ENCODE measurements at regions not wholly inside any gene's neighbourhood (a gene's known extent, or its start where the extent isn't known, plus 50 kb on each side); places are given as distances from the start of the nearest gene placed in this dataset.

GRCh38 chr11:11107076-11107723, 245.8 kb downstream of the CSNK2A3 start:
- Mint-ChIP-seq H3K4me1 (no peaks in the 10 kb centered on the region), H3K27ac (no peak overlapping the region), H3K9me3 (no peaks in the 10 kb centered on the region), H3K27me3 (peaks cover 7% of the 10 kb centered on the region), H3K4me3 (no peak overlapping the region), H3K36me3 (ENCODE audit: low read depth) (no peaks in the 10 kb centered on the region)
- no peak for DNase-seq
- POLR2A ChIA-PET: no interaction called here
- CTCF ChIA-PET: no interaction called here

GRCh38 chr11:11105361-11105760, 247.5 kb upstream of the ZBED5 start:
- Mint-ChIP-seq H3K4me3 (no peak overlapping the region), H3K4me1 (no peaks in the 10 kb centered on the region), H3K27ac (no peak overlapping the region), H3K27me3 (peaks cover 5% of the 10 kb centered on the region), H3K36me3 (ENCODE audit: low read depth) (no peaks in the 10 kb centered on the region), H3K9me3 (no peaks in the 10 kb centered on the region)
- DNase-seq: no peak
- ChIA-PET POLR2A (no interaction called here), CTCF (no interaction called here)

- Mint-ChIP-seq H3K27ac (no peak overlapping the region), H3K27me3 (peaks cover 4% of the 10 kb centered on the region), H3K4me1 (no peaks in the 10 kb centered on the region), H3K36me3 (ENCODE audit: low read depth) (no peaks in the 10 kb centered on the region), H3K4me3 (no peak overlapping the region), H3K9me3 (peaks cover 3% of the 10 kb centered on the region)
- no peak for DNase-seq
- POLR2A ChIA-PET: no interaction called here
- CTCF ChIA-PET: no interaction called here
Measured at GRCh38 chr11:11095831-11096723, 238.2 kb upstream of the ZBED5 start.

- Mint-ChIP-seq H3K36me3 (ENCODE audit: low read depth) (no peaks in the 10 kb centered on the region), H3K9me3 (peaks cover 6% of the 10 kb centered on the region), H3K4me3 (no peak overlapping the region), H3K27ac (no peak overlapping the region), H3K27me3 (no peaks in the 10 kb centered on the region), H3K4me1 (no peaks in the 10 kb centered on the region)
- no peak for DNase-seq
- ChIA-PET POLR2A (no interaction called here), CTCF (no interaction called here)
Measured at GRCh38 chr11:11090495-11090894, 232.6 kb upstream of the ZBED5 start.

- Mint-ChIP-seq H3K27me3 (peaks cover under 1% of the 10 kb centered on the region), H3K4me1 (no peaks in the 10 kb centered on the region), H3K27ac (no peak overlapping the region), H3K4me3 (no peak overlapping the region), H3K36me3 (ENCODE audit: low read depth) (no peaks in the 10 kb centered on the region), H3K9me3 (peaks cover 6% of the 10 kb centered on the region)
- ChIA-PET CTCF (no interaction called here), POLR2A (no interaction called here)
- no peak for DNase-seq
Measured at GRCh38 chr11:11089805-11090204, 232.0 kb upstream of the ZBED5 start.

- H3K4me1 Mint-ChIP-seq: no peaks in the 10 kb centered on the region
- no peak for DNase-seq
- H3K9me3 Mint-ChIP-seq: peaks cover 3% of the 10 kb centered on the region
- no peaks in the 10 kb centered on the region for H3K36me3 Mint-ChIP-seq (ENCODE audit: low read depth)
- H3K27me3 Mint-ChIP-seq: peaks cover 4% of the 10 kb centered on the region
- no peak overlapping the region for H3K27ac Mint-ChIP-seq
- POLR2A ChIA-PET: no interaction called here
- CTCF ChIA-PET: no interaction called here
- no peak overlapping the region for H3K4me3 Mint-ChIP-seq
Measured at GRCh38 chr11:11086979-11087378, 229.1 kb upstream of the ZBED5 start.

GRCh38 chr11:11085580-11085979, 227.7 kb upstream of the ZBED5 start:
- Mint-ChIP-seq H3K9me3 (peaks cover 3% of the 10 kb centered on the region), H3K27me3 (peaks cover 4% of the 10 kb centered on the region), H3K27ac (no peak overlapping the region), H3K4me3 (no peak overlapping the region), H3K36me3 (ENCODE audit: low read depth) (no peaks in the 10 kb centered on the region), H3K4me1 (no peaks in the 10 kb centered on the region)
- CTCF ChIA-PET: interaction anchor here (0.8 kb wide), 1 partner anchor 14 kb away, joined by 3 read pairs; no protein-coding TSS in a partner anchor
- POLR2A ChIA-PET: no interaction called here
- DNase-seq: no peak

GRCh38 chr11:11084337-11084736, 226.5 kb upstream of the ZBED5 start:
- H3K9me3 Mint-ChIP-seq: peaks cover 2% of the 10 kb centered on the region
- ChIA-PET POLR2A (no interaction called here), CTCF (no interaction called here)
- no peaks in the 10 kb centered on the region for H3K36me3 Mint-ChIP-seq (ENCODE audit: low read depth)
- no peak overlapping the region for H3K4me3 Mint-ChIP-seq
- H3K4me1 Mint-ChIP-seq: no peaks in the 10 kb centered on the region
- H3K27me3 Mint-ChIP-seq: peaks cover 6% of the 10 kb centered on the region
- no peak for DNase-seq
- H3K27ac Mint-ChIP-seq: no peak overlapping the region

GRCh38 chr11:11083441-11083840, 225.6 kb upstream of the ZBED5 start:
- Mint-ChIP-seq H3K9me3 (no peaks in the 10 kb centered on the region), H3K4me1 (no peaks in the 10 kb centered on the region), H3K4me3 (no peak overlapping the region), H3K27me3 (peaks cover 6% of the 10 kb centered on the region), H3K36me3 (ENCODE audit: low read depth) (no peaks in the 10 kb centered on the region), H3K27ac (no peak overlapping the region)
- ChIA-PET CTCF (no interaction called here), POLR2A (no interaction called here)
- no peak for DNase-seq

- Mint-ChIP-seq H3K9me3 (no peaks in the 10 kb centered on the region), H3K4me3 (no peak overlapping the region), H3K27ac (no peak overlapping the region), H3K36me3 (ENCODE audit: low read depth) (no peaks in the 10 kb centered on the region), H3K4me1 (no peaks in the 10 kb centered on the region), H3K27me3 (peaks cover 6% of the 10 kb centered on the region)
- POLR2A ChIA-PET: no interaction called here
- CTCF ChIA-PET: no interaction called here
- no peak for DNase-seq
Measured at GRCh38 chr11:11082646-11083045, 224.8 kb upstream of the ZBED5 start.

GRCh38 chr11:11081776-11082175, 223.9 kb upstream of the ZBED5 start:
- Mint-ChIP-seq H3K27ac (no peak overlapping the region), H3K9me3 (no peaks in the 10 kb centered on the region), H3K36me3 (ENCODE audit: low read depth) (no peaks in the 10 kb centered on the region), H3K27me3 (peaks cover 6% of the 10 kb centered on the region), H3K4me1 (no peaks in the 10 kb centered on the region), H3K4me3 (no peak overlapping the region)
- ChIA-PET POLR2A (no interaction called here), CTCF (no interaction called here)
- DNase-seq: no peak

- Mint-ChIP-seq H3K27me3 (peaks cover 6% of the 10 kb centered on the region), H3K4me1 (peaks cover 2% of the 10 kb centered on the region), H3K27ac (no peak overlapping the region), H3K4me3 (no peak overlapping the region), H3K36me3 (ENCODE audit: low read depth) (no peaks in the 10 kb centered on the region), H3K9me3 (no peaks in the 10 kb centered on the region)
- POLR2A ChIA-PET: no interaction called here
- CTCF ChIA-PET: no interaction called here
- no peak for DNase-seq
Measured at GRCh38 chr11:11081288-11081687, 223.4 kb upstream of the ZBED5 start.

- peaks cover 3% of the 10 kb centered on the region for H3K4me1 Mint-ChIP-seq
- no peaks in the 10 kb centered on the region for H3K36me3 Mint-ChIP-seq (ENCODE audit: low read depth)
- H3K9me3 Mint-ChIP-seq: no peaks in the 10 kb centered on the region
- CTCF ChIA-PET: no interaction called here
- POLR2A ChIA-PET: no interaction called here
- H3K27ac Mint-ChIP-seq: no peak overlapping the region
- DNase-seq: no peak
- H3K27me3 Mint-ChIP-seq: peaks cover 2% of the 10 kb centered on the region
- no peak overlapping the region for H3K4me3 Mint-ChIP-seq
Measured at GRCh38 chr11:11078344-11079086, 220.7 kb upstream of the ZBED5 start.

Data from activated CD4-positive, alpha-beta memory T cell treated with anti-CD3 and anti-CD28 coated beads, Interleukin-2, amount 10 ng/mL, durations not matched to agents 7 days and 5 days (primary cell).